ENCODE measurements at regions not wholly inside any gene's neighbourhood (a gene's known extent, or its start where the extent isn't known, plus 50 kb on each side); places are given as distances from the start of the nearest gene placed in this dataset.

- ATAC-seq (no peak), DNase-seq (no peak)
- Mint-ChIP-seq H3K27ac (no peak overlapping the region), H3K4me1 (no peaks in the 10 kb centered on the region), H3K27me3 (no peaks in the 10 kb centered on the region), H3K4me3 (no peak overlapping the region), H3K36me3 (ENCODE audit: low read depth) (no peaks in the 10 kb centered on the region)
- H3K9me3 ChIP-seq (ENCODE audit: control insufficient read depth, low read length, poor library complexity, severe bottlenecking), result no peaks in the 10 kb centered on the region
Observed at GRCh38 chr4:116070283-116070682, 956.9 kb upstream of the NDST4 start.

DNA sequence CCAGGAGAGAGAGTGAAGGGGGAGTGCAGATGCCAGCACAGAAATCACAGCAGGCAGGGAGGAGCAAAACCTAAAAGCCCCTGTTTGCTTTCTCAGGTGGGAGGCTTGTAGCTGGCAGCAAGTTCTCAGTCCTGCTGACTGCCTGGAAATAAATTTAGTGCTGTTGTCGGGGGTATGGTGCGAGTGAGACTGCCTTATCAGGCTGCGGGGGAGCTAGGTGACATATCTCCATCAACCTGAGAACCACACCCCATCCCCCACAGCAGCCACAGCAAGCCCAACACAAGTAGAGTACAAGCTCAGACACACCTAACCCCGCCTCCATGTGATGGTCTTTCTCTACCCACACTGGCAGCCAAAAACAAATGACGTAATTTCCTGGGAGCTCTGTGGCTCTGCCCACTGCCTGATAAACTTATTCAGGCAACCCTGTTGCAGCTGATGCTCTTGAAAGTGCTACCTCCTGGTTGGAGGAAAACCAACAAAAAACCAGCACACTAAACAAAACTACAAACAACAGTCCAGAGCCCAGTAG lies 953.4 kb upstream of the NDST4 start:
- no peak overlapping the region for H3K27ac Mint-ChIP-seq
- DNase-seq (no peak), ATAC-seq (no peak)
- no peak overlapping the region for H3K4me3 Mint-ChIP-seq
- H3K4me1 Mint-ChIP-seq, result no peaks in the 10 kb centered on the region
- H3K9me3 ChIP-seq (ENCODE audit: control insufficient read depth, low read length, poor library complexity, severe bottlenecking), result no peaks in the 10 kb centered on the region
- H3K27me3 Mint-ChIP-seq, result no peaks in the 10 kb centered on the region
- H3K36me3 Mint-ChIP-seq (ENCODE audit: low read depth), result no peaks in the 10 kb centered on the region

DNA sequence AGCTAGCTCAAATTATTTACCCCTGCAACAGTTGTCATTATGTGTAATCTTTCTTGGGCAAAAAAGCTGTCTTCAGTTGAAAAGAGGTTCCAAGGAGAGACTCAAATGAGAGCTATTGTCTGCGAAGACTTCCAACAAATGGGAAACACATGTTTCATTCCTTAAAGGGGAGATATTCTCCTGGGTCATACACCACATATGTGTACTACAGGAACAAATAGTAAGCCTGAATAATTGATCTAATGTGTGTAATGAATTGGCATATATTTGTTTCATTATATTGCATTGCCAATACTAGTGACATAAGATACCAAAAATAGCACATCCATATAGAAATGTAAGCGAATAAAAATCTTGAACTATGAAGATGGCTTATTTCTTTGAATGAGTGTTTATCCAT lies 950.9 kb upstream of the NDST4 start:
- H3K27me3 Mint-ChIP-seq, result no peaks in the 10 kb centered on the region
- DNase-seq (no peak), ATAC-seq (no peak)
- no peak overlapping the region for H3K27ac Mint-ChIP-seq
- no peaks in the 10 kb centered on the region for H3K36me3 Mint-ChIP-seq (ENCODE audit: low read depth)
- H3K4me1 Mint-ChIP-seq, result no peaks in the 10 kb centered on the region
- H3K4me3 Mint-ChIP-seq, result no peak overlapping the region
- H3K9me3 ChIP-seq (ENCODE audit: control insufficient read depth, low read length, poor library complexity, severe bottlenecking), result no peaks in the 10 kb centered on the region

- no peak for DNase-seq
- no peak overlapping the region for H3K4me3 Mint-ChIP-seq
- no peaks in the 10 kb centered on the region for H3K4me1 Mint-ChIP-seq
- H3K27me3 Mint-ChIP-seq, result no peaks in the 10 kb centered on the region
- ATAC-seq, result no peak
- H3K36me3 Mint-ChIP-seq (ENCODE audit: low read depth), result no peaks in the 10 kb centered on the region
- no peaks in the 10 kb centered on the region for H3K9me3 ChIP-seq (ENCODE audit: control insufficient read depth, low read length, poor library complexity, severe bottlenecking)
- H3K27ac Mint-ChIP-seq, result no peak overlapping the region
Observed at GRCh38 chr4:116059361-116059760, 945.9 kb upstream of the NDST4 start.

GRCh38 chr4:116058129-116058528 lies 944.7 kb upstream of the NDST4 start:
- Mint-ChIP-seq H3K4me3 (no peak overlapping the region), H3K36me3 (ENCODE audit: low read depth) (no peaks in the 10 kb centered on the region), H3K4me1 (no peaks in the 10 kb centered on the region), H3K27me3 (no peaks in the 10 kb centered on the region), H3K27ac (no peak overlapping the region)
- DNase-seq (no peak), ATAC-seq (no peak)
- no peaks in the 10 kb centered on the region for H3K9me3 ChIP-seq (ENCODE audit: control insufficient read depth, low read length, poor library complexity, severe bottlenecking)

- ATAC-seq (no peak), DNase-seq (no peak)
- no peaks in the 10 kb centered on the region for H3K9me3 ChIP-seq (ENCODE audit: control insufficient read depth, low read length, poor library complexity, severe bottlenecking)
- H3K27me3 Mint-ChIP-seq, result no peaks in the 10 kb centered on the region
- H3K36me3 Mint-ChIP-seq (ENCODE audit: low read depth), result no peaks in the 10 kb centered on the region
- H3K4me3 Mint-ChIP-seq, result no peak overlapping the region
- no peak overlapping the region for H3K27ac Mint-ChIP-seq
- no peaks in the 10 kb centered on the region for H3K4me1 Mint-ChIP-seq
Observed at GRCh38 chr4:116055857-116056827, 942.7 kb upstream of the NDST4 start.

GRCh38 chr4:116027311-116027710 lies 913.9 kb upstream of the NDST4 start:
- ATAC-seq, result no peak
- Mint-ChIP-seq H3K27me3 (no peaks in the 10 kb centered on the region), H3K36me3 (ENCODE audit: low read depth) (no peaks in the 10 kb centered on the region), H3K4me3 (no peak overlapping the region), H3K27ac (no peak overlapping the region), H3K4me1 (no peaks in the 10 kb centered on the region)
- no peak for DNase-seq
- no peaks in the 10 kb centered on the region for H3K9me3 ChIP-seq (ENCODE audit: control insufficient read depth, low read length, poor library complexity, severe bottlenecking)

GRCh38 chr4:116024954-116025708 lies 911.7 kb upstream of the NDST4 start:
- Mint-ChIP-seq H3K36me3 (ENCODE audit: low read depth) (no peaks in the 10 kb centered on the region), H3K27ac (no peak overlapping the region), H3K4me1 (no peaks in the 10 kb centered on the region), H3K27me3 (no peaks in the 10 kb centered on the region), H3K4me3 (no peak overlapping the region)
- ATAC-seq (no peak), DNase-seq (no peak)
- peaks cover 1% of the 10 kb centered on the region for H3K9me3 ChIP-seq (ENCODE audit: control insufficient read depth, low read length, poor library complexity, severe bottlenecking)

DNA sequence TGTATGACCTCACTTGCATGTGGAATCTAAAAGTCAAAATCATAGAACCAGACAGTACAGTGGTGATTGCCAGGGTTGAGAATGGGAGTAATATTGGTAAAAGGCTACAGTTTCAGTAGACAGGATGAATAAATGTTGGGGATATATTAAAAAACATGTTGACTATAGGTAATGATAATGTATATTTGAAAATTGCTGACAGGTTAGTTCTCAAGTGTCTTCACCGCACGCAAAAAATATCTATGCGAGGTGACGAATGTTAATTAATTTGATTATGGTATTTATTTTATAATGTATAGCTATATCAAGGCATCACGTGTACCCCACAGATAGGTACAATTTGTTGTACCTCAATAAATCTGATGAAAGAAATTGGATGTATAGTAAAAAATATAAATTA lies 909.6 kb upstream of the NDST4 start:
- H3K27me3 Mint-ChIP-seq, result no peaks in the 10 kb centered on the region
- no peak overlapping the region for H3K27ac Mint-ChIP-seq
- ATAC-seq (no peak), DNase-seq (no peak)
- H3K36me3 Mint-ChIP-seq (ENCODE audit: low read depth), result no peaks in the 10 kb centered on the region
- H3K9me3 ChIP-seq (ENCODE audit: control insufficient read depth, low read length, poor library complexity, severe bottlenecking), result peaks cover 4% of the 10 kb centered on the region
- H3K4me1 Mint-ChIP-seq, result no peaks in the 10 kb centered on the region
- H3K4me3 Mint-ChIP-seq, result no peak overlapping the region

GRCh38 chr4:116020141-116020722 lies 906.8 kb upstream of the NDST4 start:
- ATAC-seq, result no peak
- DNase-seq, result no peak

GRCh38 chr4:116018831-116019230 lies 905.4 kb upstream of the NDST4 start:
- Mint-ChIP-seq H3K4me1 (no peaks in the 10 kb centered on the region), H3K4me3 (no peak overlapping the region), H3K36me3 (ENCODE audit: low read depth) (no peaks in the 10 kb centered on the region), H3K27me3 (no peaks in the 10 kb centered on the region), H3K27ac (no peak overlapping the region)
- H3K9me3 ChIP-seq (ENCODE audit: control insufficient read depth, low read length, poor library complexity, severe bottlenecking), result peaks cover 4% of the 10 kb centered on the region
- no peak for ATAC-seq
- no peak for DNase-seq

More at GRCh38 chr4:116020141-116020722, 906.8 kb upstream of the NDST4 start:
- H3K27ac Mint-ChIP-seq, result no peak overlapping the region
- no peak overlapping the region for H3K4me3 Mint-ChIP-seq
- H3K27me3 Mint-ChIP-seq, result no peaks in the 10 kb centered on the region
- H3K4me1 Mint-ChIP-seq, result no peaks in the 10 kb centered on the region
- peaks cover 4% of the 10 kb centered on the region for H3K9me3 ChIP-seq (ENCODE audit: control insufficient read depth, low read length, poor library complexity, severe bottlenecking)
- H3K36me3 Mint-ChIP-seq (ENCODE audit: low read depth), result no peaks in the 10 kb centered on the region

DNA sequence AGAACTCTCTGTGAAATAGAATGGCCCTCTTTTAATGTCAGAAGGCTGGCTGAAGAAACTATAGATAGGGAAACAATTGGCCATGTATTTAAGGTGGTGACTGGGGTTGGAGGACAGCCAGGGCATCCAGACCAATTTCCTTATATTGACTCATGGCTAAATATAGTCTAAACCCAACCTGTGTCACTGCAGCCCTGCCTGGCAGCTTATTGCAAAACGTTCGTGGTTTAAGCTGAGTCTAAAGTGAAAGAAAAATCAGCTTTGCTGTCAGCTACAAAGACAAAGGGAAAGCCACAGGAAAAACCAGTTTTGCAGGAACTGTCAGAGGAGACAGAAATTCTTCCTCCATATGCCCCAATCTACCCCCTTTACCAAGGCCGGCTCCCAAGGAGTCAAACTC lies 902.8 kb upstream of the NDST4 start:
- ATAC-seq (no peak), DNase-seq (no peak)
- H3K27ac Mint-ChIP-seq, result no peak overlapping the region
- H3K36me3 Mint-ChIP-seq (ENCODE audit: low read depth), result no peaks in the 10 kb centered on the region
- H3K4me1 Mint-ChIP-seq, result no peaks in the 10 kb centered on the region
- no peaks in the 10 kb centered on the region for H3K27me3 Mint-ChIP-seq
- H3K9me3 ChIP-seq (ENCODE audit: control insufficient read depth, low read length, poor library complexity, severe bottlenecking), result peaks cover 4% of the 10 kb centered on the region
- no peak overlapping the region for H3K4me3 Mint-ChIP-seq

- Mint-ChIP-seq H3K4me3 (no peak overlapping the region), H3K27me3 (no peaks in the 10 kb centered on the region), H3K36me3 (ENCODE audit: low read depth) (no peaks in the 10 kb centered on the region), H3K27ac (no peak overlapping the region), H3K4me1 (no peaks in the 10 kb centered on the region)
- ATAC-seq (no peak), DNase-seq (no peak)
- peaks cover 4% of the 10 kb centered on the region for H3K9me3 ChIP-seq (ENCODE audit: control insufficient read depth, low read length, poor library complexity, severe bottlenecking)
Observed at GRCh38 chr4:116015549-116015948, 902.1 kb upstream of the NDST4 start.

Data from T-helper 17 cell (primary cell).